C4-2B (cell line): ENCODE measurements at regions not wholly inside any gene's neighbourhood (a gene's known extent, or its start where the extent isn't known, plus 50 kb on each side); places are given as distances from the start of the nearest gene placed in this dataset.

Experiments
- H3K27ac ChIP-seq: fragments of 450-650 bp; 2 replicates; pipeline ENCODE4 v1.5.1; 2017
- CTCF ChIP-seq: fragments of 450-650 bp; conservative IDR thresholded peaks from 2 replicates; pipeline ENCODE4 v1.5.1; 2017; ENCODE audit warnings: mild to moderate bottlenecking
- ZFX ChIP-seq: fragments of 450-650 bp; IDR thresholded peaks from 2 replicates; pipeline ENCODE4 v1.6.1; 2017

GRCh38 chr2:205902041-205902899, 183.7 kb downstream of the INO80D start:
- TF ChIP-seq CTCF (no peak), ZFX (no peak)
- H3K27ac ChIP-seq = no peak overlapping the region; the same call in 1 of the 2 replicates

- no peak overlapping the region for H3K27ac ChIP-seq
- no peak for TF ChIP-seq CTCF
- no peak for TF ChIP-seq ZFX
Measured at GRCh38 chr2:205901491-205901890, 184.5 kb downstream of the INO80D start.

DNA sequence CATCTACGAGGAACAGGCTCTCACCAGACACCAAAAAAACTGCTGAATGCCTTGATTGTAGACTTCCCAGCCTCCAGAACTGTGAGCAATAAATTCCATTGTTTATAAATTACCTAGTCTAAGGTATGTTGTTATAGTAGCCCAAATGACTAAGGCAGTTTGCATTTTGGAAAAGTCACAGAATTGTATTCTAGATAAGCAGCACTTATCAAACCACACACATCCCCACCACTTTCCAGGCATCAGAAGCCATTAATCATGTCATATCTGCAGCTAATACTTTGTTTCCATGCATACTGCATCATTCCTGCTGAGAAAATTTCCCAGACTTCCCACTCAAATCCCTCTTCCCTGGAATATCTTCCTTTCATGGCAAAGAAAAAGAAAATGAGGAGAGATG, 187.2 kb downstream of the INO80D start:
- H3K27ac ChIP-seq = no peak overlapping the region
- TF ChIP-seq ZFX = no peak
- no peak for TF ChIP-seq CTCF

GRCh38 chr2:205895981-205896655, 189.9 kb downstream of the INO80D start:
- no peak overlapping the region for H3K27ac ChIP-seq
- TF ChIP-seq ZFX (no peak), CTCF (no peak)

GRCh38 chr2:205892665-205893259, 193.2 kb downstream of the INO80D start:
- H3K27ac ChIP-seq = no peak overlapping the region
- TF ChIP-seq ZFX (no peak), CTCF (no peak)

- H3K27ac ChIP-seq = no peak overlapping the region
- TF ChIP-seq CTCF (no peak), ZFX (no peak)
Measured at GRCh38 chr2:205892251-205892655, 193.7 kb downstream of the INO80D start.

GRCh38 chr2:205889114-205889513, 196.9 kb downstream of the INO80D start:
- TF ChIP-seq CTCF (no peak), ZFX (no peak)
- H3K27ac ChIP-seq = no peak overlapping the region
